GM23338 (cell line): ENCODE measurements at regions not wholly inside any gene's neighbourhood (a gene's known extent, or its start where the extent isn't known, plus 50 kb on each side); places are given as distances from the start of the nearest gene placed in this dataset.

Experiments
- ATAC-seq: fragments of 200-7000 bp; cut with Tn5 transposase; 3 replicates; pipeline ENCODE4 v1.9.1; 2020
- DNase-seq: peaks from one replicate; pipeline ENCODE4 v3.0.0-alpha.2; 2015; ENCODE audit warnings: low spot score
- H2AFZ ChIP-seq: fragments of 200-600 bp; sonication (generic); 2 replicates; pipeline ENCODE4 v1.8.0; 2016; ENCODE audit warnings: antibody characterized with exemption, mild to moderate bottlenecking, moderate library complexity
- H3F3A ChIP-seq: fragments of 200-600 bp; sonication (generic); replicated peaks from 2 replicates; pipeline ENCODE4 v1.8.0; 2017; ENCODE audit warnings: antibody characterized with exemption, mixed run types, low read depth
- H3K27ac ChIP-seq: fragments of 200-600 bp; sonication (generic); 2 replicates; pipeline ENCODE4 v1.6.1; 2016; ENCODE audit warnings: low read depth
- H3K27me3 ChIP-seq: fragments of 200-600 bp; sonication (generic); 2 replicates; pipeline ENCODE4 v1.8.0; 2016; ENCODE audit warnings: mild to moderate bottlenecking, mixed run types, moderate library complexity; ENCODE audit not compliant: insufficient read depth
- H3K36me3 ChIP-seq: fragments of 200-600 bp; sonication (generic); 2 replicates; pipeline ENCODE4 v1.8.0; 2016; ENCODE audit warnings: mild to moderate bottlenecking; ENCODE audit not compliant: insufficient read depth
- H3K4me1 ChIP-seq: fragments of 200-600 bp; sonication (generic); 2 replicates; pipeline ENCODE4 v1.8.0; 2016; ENCODE audit warnings: mild to moderate bottlenecking, moderate library complexity; ENCODE audit not compliant: insufficient read depth
- H3K4me2 ChIP-seq: fragments of 200-600 bp; sonication (generic); 2 replicates; pipeline ENCODE4 v1.7.1; 2017; ENCODE audit warnings: mixed run types
- H3K4me3 ChIP-seq: fragments of 200-600 bp; sonication (generic); 2 replicates; pipeline ENCODE4 v1.6.1; 2016; ENCODE audit warnings: mixed run types
- H3K79me2 ChIP-seq: fragments of 200-600 bp; sonication (generic); replicated peaks from 2 replicates; pipeline ENCODE4 v1.8.0; 2017; ENCODE audit warnings: mild to moderate bottlenecking; ENCODE audit not compliant: insufficient read depth
- H3K9me2 ChIP-seq: fragments of 200-600 bp; sonication (generic); 2 replicates; pipeline ENCODE4 v1.8.0; 2017; ENCODE audit not compliant: insufficient read depth
- H4K20me1 ChIP-seq: fragments of 200-600 bp; sonication (generic); replicated peaks from 2 replicates; pipeline ENCODE4 v1.8.0; 2017; ENCODE audit warnings: mild to moderate bottlenecking; ENCODE audit not compliant: insufficient read depth
- H3K27ac Mint-ChIP-seq: 2 replicates; pipeline ENCODE4 v1.8.0; 2020; ENCODE audit warnings: inconsistent platforms, mild to moderate bottlenecking, moderate library complexity, mixed read lengths
- H3K27me3 Mint-ChIP-seq: 3 replicates; pipeline ENCODE4 v1.8.0; 2022; ENCODE audit warnings: low read depth, mild to moderate bottlenecking, moderate library complexity, mixed read lengths, inconsistent platforms; ENCODE audit not compliant: insufficient read depth, poor library complexity
- H3K36me3 Mint-ChIP-seq: 3 replicates; pipeline ENCODE4 v1.8.0; 2021; ENCODE audit warnings: low read depth, mild to moderate bottlenecking, inconsistent platforms, moderate library complexity, mixed read lengths
- H3K4me1 Mint-ChIP-seq: 3 replicates; pipeline ENCODE4 v1.8.0; 2020; ENCODE audit warnings: mild to moderate bottlenecking, inconsistent platforms, mixed read lengths
- H3K4me3 Mint-ChIP-seq: 3 replicates; pipeline ENCODE4 v1.8.0; 2021; ENCODE audit warnings: moderate library complexity, mild to moderate bottlenecking, inconsistent platforms, mixed read lengths
- H3K9me3 Mint-ChIP-seq: 3 replicates; pipeline ENCODE4 v1.8.0; 2020; ENCODE audit warnings: moderate library complexity, mild to moderate bottlenecking, inconsistent platforms, mixed read lengths
- EZH2 ChIP-seq: fragments of 200-600 bp; sonication (generic); IDR thresholded peaks from one replicate; pipeline ENCODE4 v1.8.0; 2017; ENCODE audit warnings: antibody characterized with exemption, mild to moderate bottlenecking, low read depth; ENCODE audit not compliant: unreplicated experiment
- JUNB ChIP-seq: IDR thresholded peaks from one replicate; pipeline ENCODE4 v1.6.1; 2016; ENCODE audit warnings: antibody characterized with exemption; ENCODE audit not compliant: unreplicated experiment
- NANOG ChIP-seq: IDR thresholded peaks from 2 replicates; pipeline ENCODE4 v1.6.1; 2016; ENCODE audit warnings: antibody characterized with exemption, borderline replicate concordance
- POLR2AphosphoS5 ChIP-seq: IDR thresholded peaks from 2 replicates; pipeline ENCODE4 v1.6.1; 2016; ENCODE audit warnings: antibody characterized with exemption, low read depth
- ZNF462 ChIP-seq: fragments of 250-450 bp; sonication (Bioruptor Pico); IDR thresholded peaks from 2 replicates; pipeline ENCODE4 v1.5.0; 2020; ENCODE audit warnings: mild to moderate bottlenecking, moderate library complexity
- TF ChIP-seq, protein P1 (sequence below): IDR thresholded peaks from one replicate; pipeline ENCODE4 v1.6.1; 2018; ENCODE audit warnings: antibody characterized with exemption; ENCODE audit not compliant: unreplicated experiment

- no peaks in the 10 kb centered on the region; the same call in 2 of the 3 replicates for H3K9me3 Mint-ChIP-seq
- Histone ChIP-seq H4K20me1 (no peaks in the 10 kb centered on the region; the same call in 1 of the 2 replicates), H3K9me2 (no peaks in the 10 kb centered on the region), H3K27me3 (no peaks in the 10 kb centered on the region), H3K4me3 (no peak overlapping the region), H3K4me2 (no peak overlapping the region), H3K27ac (no peak overlapping the region), H2AFZ (no peak overlapping the region), H3K36me3 (no peaks in the 10 kb centered on the region), H3F3A (no peaks in the 10 kb centered on the region), H3K4me1 (peaks cover 14% of the 10 kb centered on the region; the same call in 1 of the 2 replicates), H3K79me2 (no peaks in the 10 kb centered on the region)
- TF ChIP-seq ZNF462 (CRISPR knock-in tag) (no peak), NANOG (no peak), EZH2 (no peak), POLR2AphosphoS5 (no peak), JUNB (no peak)
- TF ChIP-seq, protein P1, sequence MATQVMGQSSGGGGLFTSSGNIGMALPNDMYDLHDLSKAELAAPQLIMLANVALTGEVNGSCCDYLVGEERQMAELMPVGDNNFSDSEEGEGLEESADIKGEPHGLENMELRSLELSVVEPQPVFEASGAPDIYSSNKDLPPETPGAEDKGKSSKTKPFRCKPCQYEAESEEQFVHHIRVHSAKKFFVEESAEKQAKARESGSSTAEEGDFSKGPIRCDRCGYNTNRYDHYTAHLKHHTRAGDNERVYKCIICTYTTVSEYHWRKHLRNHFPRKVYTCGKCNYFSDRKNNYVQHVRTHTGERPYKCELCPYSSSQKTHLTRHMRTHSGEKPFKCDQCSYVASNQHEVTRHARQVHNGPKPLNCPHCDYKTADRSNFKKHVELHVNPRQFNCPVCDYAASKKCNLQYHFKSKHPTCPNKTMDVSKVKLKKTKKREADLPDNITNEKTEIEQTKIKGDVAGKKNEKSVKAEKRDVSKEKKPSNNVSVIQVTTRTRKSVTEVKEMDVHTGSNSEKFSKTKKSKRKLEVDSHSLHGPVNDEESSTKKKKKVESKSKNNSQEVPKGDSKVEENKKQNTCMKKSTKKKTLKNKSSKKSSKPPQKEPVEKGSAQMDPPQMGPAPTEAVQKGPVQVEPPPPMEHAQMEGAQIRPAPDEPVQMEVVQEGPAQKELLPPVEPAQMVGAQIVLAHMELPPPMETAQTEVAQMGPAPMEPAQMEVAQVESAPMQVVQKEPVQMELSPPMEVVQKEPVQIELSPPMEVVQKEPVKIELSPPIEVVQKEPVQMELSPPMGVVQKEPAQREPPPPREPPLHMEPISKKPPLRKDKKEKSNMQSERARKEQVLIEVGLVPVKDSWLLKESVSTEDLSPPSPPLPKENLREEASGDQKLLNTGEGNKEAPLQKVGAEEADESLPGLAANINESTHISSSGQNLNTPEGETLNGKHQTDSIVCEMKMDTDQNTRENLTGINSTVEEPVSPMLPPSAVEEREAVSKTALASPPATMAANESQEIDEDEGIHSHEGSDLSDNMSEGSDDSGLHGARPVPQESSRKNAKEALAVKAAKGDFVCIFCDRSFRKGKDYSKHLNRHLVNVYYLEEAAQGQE, result no peak
- H3K36me3 Mint-ChIP-seq, result no peaks in the 10 kb centered on the region
- no peak for ATAC-seq
- H3K27ac Mint-ChIP-seq, result no peak overlapping the region
- H3K27me3 Mint-ChIP-seq, result peaks cover 1% of the 10 kb centered on the region
- H3K4me1 Mint-ChIP-seq, result peaks cover 26% of the 10 kb centered on the region
- no peak for DNase-seq
- H3K4me3 Mint-ChIP-seq, result no peak overlapping the region
These were observed 223.5 kb downstream of the KLF12 start for GRCh38 chr13:73910733-73911132.
